GM10248 (cell line): ENCODE measurements at regions not wholly inside any gene's neighbourhood (a gene's known extent, or its start where the extent isn't known, plus 50 kb on each side); places are given as distances from the start of the nearest gene placed in this dataset.
"Not testable (repeated sequence)": the region's sequence is repeated elsewhere in the genome, so short reads cannot be mapped to it uniquely, and the experiment has no call there.

Experiments
- CTCF ChIA-PET: fragments of 300-600 bp; sonication (Branson Sonifier 250); formaldehyde crosslinking; extraction: SDS; loops from one replicate; lab custom pipeline; 2021; ENCODE audit warnings: antibody characterized with exemption; lab: Yijun Ruan, JAX
- POLR2A ChIA-PET: fragments of 350-650 bp; sonication (Branson Sonifier 250); formaldehyde crosslinking; extraction: SDS; loops from one replicate; lab custom pipeline; 2020; ENCODE audit warnings: antibody characterized with exemption; lab: Yijun Ruan, JAX
- DNase-seq: peaks from one replicate; pipeline ENCODE4 v3.0.0; 2012; ENCODE audit errors: extremely low spot score
- TF ChIP-seq, protein P1 (sequence below): IDR thresholded peaks from 2 replicates; pipeline ENCODE4 v1.5.1; 2012; ENCODE audit warnings: mild to moderate bottlenecking, low read depth; ENCODE audit errors: extremely low read depth, missing control alignments, control extremely low read depth

DNA sequence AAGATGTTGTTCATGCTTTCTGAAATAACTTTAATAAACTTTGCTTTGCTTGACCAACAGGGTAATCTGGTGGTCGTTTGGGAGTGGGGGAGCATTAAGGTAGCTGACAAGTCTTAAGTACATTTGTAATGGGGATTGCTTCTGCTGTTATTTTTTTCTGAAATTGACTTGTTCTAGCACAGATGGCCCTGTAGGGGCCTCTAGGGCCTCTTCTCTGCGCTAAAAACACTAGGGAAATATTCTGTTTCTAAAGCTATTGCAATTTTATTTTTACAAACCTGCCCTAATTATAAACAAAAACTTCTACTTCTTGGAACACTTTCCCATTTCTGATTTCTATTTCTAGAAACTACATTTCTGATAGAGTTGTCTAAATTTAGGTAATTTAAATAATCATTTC is 191.3 kb upstream of the KCNJ3 start:
- ChIA-PET CTCF (interaction anchor here (0.6 to 2.4 kb wide), 6 partner anchors 10 to 67 kb away, joined by 3 to 8 read pairs (median 4); no protein-coding TSS in a partner anchor), POLR2A (no interaction called here)

DNA sequence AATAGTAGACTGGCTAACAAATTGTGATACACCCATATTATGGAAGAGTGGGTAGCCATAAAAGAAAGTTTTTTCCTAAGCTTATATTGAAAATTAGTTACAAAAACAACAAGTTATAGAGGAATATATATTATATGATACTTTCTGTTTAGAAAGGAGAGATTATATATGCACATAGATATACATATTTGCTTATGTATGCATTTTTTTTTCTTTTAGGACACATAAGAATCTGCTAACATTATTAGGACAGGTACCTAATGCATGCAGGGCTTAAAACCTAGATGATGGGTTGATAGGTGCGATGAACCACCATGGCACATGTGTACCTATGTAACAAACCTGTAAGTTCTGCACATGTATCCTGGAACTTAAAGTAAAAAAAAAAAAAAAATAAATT is 179.6 kb upstream of the KCNJ3 start:
- TF ChIP-seq, protein P1, sequence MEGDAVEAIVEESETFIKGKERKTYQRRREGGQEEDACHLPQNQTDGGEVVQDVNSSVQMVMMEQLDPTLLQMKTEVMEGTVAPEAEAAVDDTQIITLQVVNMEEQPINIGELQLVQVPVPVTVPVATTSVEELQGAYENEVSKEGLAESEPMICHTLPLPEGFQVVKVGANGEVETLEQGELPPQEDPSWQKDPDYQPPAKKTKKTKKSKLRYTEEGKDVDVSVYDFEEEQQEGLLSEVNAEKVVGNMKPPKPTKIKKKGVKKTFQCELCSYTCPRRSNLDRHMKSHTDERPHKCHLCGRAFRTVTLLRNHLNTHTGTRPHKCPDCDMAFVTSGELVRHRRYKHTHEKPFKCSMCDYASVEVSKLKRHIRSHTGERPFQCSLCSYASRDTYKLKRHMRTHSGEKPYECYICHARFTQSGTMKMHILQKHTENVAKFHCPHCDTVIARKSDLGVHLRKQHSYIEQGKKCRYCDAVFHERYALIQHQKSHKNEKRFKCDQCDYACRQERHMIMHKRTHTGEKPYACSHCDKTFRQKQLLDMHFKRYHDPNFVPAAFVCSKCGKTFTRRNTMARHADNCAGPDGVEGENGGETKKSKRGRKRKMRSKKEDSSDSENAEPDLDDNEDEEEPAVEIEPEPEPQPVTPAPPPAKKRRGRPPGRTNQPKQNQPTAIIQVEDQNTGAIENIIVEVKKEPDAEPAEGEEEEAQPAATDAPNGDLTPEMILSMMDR = no peak
- POLR2A ChIA-PET = no interaction called here
- no peak for DNase-seq
- CTCF ChIA-PET = interaction anchor here (1.2 to 1.3 kb wide), 2 partner anchors 10 to 11 kb away, joined by 4 read pairs; no protein-coding TSS in a partner anchor

More for the DNA sequence above, 191.3 kb upstream of the KCNJ3 start:
- TF ChIP-seq, protein P1 = no peak
- DNase-seq = peak; percentile 10

DNA sequence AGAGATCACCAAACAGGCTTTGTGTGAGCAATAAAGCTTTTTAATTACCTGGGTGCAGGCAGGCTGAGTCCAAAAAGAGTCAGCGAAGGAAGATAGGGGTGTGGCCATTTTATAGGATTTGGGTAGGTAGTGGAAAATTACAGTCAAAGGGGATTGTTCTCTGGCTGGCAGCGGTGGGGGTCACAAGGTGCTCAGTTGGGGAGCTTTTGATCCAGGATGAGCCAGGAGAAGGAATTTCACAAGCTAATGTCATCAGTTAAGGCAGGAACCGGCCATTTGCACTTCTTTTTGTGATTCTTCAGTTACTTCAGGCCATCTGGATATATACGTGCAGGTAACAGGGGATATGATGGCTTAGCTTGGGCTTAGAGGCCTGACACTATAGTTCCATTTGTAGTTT is 177.5 kb upstream of the KCNJ3 start:
- CTCF ChIA-PET, DNase-seq, POLR2A ChIA-PET: not testable (repeated sequence)

DNA sequence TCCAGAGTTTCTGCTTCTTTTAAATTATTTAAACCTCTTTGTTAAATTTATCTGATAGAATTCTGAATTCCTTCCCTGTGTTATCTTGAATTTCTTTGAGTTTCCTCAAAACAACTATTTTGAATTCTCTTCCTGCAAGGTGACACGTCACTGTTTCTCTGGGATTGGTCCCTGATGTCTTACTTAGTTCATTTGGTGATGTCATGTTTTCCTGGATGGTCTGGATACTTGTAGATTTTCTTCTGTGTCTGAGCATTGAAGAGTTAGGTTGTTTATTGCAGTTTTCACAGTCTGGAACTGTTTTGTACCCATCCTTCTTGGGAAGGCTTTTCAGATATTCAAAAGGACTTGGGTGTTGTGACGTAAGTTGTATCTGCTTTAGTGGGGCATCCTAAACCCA is 172.3 kb upstream of the KCNJ3 start:
- ChIA-PET POLR2A (no interaction called here), CTCF (interaction anchor here (2.0 kb wide), 1 partner anchor 11 kb away, joined by 5 read pairs; no protein-coding TSS in a partner anchor)
- TF ChIP-seq, protein P1 = no peak
- DNase-seq = no peak

DNA sequence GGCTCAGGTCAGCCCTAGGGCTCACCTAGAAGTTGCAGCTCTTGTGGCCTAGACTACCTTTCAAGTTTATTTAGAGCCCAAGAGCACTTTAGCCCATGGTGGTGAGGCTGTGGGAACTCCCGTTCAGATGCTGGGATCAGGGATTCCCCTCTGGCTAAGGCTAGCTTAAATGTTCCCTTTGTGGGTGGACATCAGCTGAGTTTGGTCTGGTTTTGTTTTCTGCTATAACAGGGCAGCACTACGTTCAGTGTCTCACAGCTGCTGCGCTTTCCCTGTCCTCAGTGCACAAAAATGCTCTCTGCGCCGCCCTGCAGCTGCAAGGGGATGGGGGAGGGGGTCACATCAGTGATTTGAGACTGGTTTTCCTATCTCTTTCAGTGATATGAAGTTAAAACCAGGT is 170.5 kb upstream of the KCNJ3 start:
- ChIA-PET POLR2A (no interaction called here), CTCF (interaction anchor here (1.1 to 2.0 kb wide), 5 partner anchors 9 to 96 kb away, joined by 3 to 5 read pairs (median 4); no protein-coding TSS in a partner anchor)
- DNase-seq = no peak
- TF ChIP-seq, protein P1 = no peak

DNA sequence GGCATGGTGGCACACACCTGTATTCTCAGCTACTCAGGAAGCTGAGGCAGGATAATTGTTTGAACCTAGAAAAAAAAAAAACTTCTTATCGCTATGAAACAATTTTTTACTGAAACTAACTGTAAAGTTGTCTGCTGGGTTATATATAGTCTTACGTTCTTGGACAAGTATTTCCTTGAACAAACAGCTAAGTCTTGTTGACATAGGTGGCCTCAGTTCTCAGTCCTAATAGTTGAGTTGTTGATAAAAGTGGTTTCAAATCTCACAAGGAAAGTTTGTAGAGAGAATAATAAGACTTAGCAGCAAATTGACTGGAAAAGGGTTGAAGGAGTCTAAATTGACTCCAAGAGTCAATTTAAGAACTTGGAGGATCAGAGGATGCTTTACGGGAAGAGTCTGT is 166.5 kb upstream of the KCNJ3 start:
- no peak for DNase-seq
- TF ChIP-seq, protein P1 = no peak
- ChIA-PET POLR2A (no interaction called here), CTCF (no interaction called here)

DNA sequence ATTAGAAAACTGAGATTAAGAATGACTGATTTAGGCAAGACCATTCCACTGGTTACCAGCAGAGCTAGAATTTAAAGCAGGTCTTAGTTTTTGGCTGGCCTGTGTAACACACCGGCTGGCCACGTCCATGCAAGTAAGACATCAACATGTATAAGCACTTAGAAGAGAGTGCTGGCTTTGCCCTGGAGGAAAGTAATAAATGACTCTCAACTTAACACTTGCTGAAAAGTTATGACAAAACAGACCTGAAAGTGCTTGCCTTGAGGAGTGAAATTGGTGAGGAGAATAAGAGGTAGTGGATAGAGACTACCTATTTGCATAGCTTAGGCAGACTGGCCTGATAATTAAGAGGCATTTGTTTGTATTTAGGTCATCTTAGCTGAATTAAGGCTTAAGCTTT is 165.7 kb upstream of the KCNJ3 start:
- TF ChIP-seq, protein P1 = no peak
- ChIA-PET POLR2A (no interaction called here), CTCF (no interaction called here)
- DNase-seq = no peak
